GM19043 (cell line): ENCODE measurements at regions not wholly inside any gene's neighbourhood (a gene's known extent, or its start where the extent isn't known, plus 50 kb on each side); places are given as distances from the start of the nearest gene placed in this dataset.

Source experiments
- ATAC-seq: cut with Tn5 transposase; IDR thresholded peaks from one replicate; pipeline ENCODE4 v1.9.1; 2021; ENCODE audit warnings: low read depth; ENCODE audit not compliant: unreplicated experiment

DNA sequence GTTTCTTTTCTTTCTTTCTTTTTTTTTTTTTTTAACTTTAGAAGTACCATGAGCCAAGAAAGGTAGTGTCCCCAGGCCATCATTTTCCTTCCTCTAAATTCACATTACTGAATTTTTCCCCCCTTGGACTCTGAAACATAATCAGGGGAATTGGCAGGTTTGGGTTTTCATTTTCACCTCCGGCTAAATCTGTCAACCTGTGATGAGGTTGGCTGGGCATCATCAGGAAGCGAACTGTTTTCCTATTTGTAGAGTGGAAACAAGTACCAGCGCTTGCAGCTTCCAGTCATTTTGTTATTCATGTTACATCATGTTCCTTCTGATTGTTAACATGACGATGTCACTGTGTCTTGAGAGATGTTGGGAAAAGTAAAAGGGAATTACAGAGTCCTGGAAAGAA lies 641.9 kb upstream of the RBFOX1 start:
- ATAC-seq, result no peak

DNA sequence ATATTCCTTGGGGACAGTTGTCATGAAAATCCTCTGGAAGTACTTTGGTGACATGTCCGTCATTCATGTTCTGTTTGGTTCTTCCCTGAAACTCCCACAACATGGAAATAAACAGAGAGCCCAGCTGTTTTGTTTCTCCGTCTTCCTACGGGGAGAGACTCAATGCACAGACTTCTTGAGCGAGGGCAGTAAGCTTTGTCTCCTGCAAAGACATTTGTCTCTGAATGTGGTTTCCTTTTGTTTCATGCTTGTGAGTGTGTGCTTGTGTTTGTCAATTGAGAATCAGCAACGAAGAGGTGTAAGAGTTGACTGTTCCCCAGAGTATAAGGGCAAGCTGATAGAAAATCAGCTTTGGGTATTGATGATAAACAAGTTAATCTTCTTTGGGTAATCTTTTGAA lies 643.0 kb upstream of the RBFOX1 start:
- ATAC-seq, result no peak

DNA sequence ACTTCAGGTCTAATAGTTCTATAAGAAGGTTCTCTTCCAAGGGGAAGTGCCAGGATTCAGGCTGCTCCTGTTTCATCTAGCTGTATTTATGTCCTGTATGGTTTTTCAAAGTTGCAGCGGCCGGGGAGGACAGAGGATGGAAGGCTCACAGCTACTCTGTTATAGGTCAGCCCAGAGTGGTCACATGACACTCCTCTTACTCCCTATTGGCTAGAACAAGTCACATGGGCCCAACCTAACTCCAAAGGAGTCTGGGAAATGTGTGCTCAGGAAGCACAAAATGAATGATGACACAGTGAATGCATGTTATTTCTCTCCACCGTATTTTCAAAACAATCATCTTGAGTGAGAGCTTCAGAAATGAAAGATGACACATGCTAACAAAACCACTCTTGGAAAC lies 645.1 kb upstream of the RBFOX1 start:
- ATAC-seq, result no peak

DNA sequence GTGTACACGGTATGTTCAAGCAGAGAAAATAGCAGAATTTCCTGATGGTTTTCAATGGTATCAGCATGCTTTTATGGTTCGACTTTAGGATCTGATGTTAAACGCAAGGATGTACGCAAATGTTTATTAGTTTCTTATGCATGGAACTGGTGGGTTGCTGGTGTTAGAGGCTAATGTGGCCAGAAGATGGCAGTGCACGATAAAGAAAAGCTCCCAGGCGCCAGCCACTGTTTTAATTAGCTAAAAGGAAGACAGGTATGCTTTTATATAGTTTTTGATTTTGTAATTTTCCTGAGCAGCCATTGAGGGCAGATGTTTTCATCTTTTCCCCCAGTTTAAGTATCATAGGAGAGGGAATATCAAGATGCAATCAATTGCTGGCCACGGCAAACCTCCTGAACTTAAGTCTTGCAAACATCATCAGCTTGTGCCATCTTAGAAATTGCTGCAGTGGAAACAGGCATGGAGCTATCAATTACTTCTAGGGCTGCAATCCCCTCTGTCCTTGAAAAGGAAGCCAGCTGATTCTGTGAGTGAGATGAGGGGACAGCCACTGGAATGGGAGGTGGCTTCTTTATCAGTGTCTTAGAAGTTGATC lies 648.5 kb upstream of the RBFOX1 start:
- no peak for ATAC-seq

DNA sequence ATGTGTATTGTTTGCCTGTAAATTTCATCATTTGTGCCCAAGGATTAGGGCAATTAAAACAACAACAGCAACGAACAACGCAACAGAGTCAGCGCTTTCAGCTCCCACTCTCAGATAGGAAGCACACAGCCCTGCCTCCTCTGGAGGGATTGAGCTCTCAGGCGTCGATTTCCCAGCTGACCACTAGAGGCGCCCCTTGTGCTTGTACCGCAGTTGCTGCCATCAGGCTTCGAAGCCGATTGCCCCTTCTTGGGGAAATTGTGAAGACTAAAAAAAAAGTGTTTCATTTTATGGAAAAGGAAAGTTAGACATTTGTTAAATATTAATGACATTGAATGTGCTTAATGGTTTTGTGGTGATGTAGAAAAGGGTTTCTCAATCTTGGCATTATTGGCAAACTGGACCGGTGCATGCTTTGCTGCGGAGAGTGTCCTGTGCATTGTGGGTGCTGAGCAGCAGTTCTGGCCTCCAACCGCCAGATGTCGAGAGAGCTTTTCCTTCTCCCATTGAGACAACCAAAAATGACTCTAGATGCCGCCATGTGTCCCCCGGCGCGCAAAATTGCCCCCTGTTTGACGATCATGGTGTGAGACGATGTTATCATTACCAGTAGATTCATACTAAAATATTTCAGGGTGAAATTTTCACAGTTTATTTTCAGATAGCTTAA lies 650.4 kb upstream of the RBFOX1 start:
- no peak for ATAC-seq

DNA sequence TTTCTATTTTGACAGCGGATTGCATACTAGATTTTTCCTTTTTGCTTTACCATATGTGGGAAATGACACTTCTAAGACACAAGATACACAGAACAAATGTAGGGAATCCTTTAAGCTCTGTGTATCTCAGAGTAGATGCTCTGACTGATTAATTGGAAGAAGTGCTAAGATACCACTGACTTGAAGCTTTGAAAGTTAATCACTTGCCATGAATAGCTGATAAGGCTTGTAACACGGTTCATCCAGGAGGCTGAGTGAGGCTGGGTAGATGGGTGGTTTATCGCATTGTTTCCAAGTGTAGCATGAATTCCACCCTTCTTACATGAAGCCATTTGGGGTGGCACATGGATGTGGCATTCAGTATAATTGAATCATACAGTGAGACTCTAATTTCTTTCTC lies 654.1 kb upstream of the RBFOX1 start:
- ATAC-seq, result no peak

DNA sequence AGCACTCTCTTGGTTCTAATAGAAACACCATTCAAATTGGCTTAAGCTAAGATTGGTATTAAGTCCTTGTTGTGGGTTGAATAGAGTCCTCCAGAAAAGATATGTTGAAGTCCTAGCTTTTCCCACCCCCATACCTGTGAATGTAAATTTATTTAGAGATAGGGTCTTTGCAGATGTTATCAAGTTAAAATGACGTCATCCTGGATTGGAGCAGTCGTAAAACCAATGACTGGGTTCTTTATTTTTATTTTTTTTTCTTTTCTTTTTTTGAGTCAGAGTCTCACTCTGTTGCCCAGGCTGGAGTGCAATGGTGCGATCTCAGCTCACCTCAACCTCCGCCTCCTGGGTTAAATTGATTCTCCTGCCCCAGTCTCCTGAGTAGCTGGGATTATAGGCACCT lies 658.6 kb upstream of the RBFOX1 start:
- ATAC-seq, result no peak

DNA sequence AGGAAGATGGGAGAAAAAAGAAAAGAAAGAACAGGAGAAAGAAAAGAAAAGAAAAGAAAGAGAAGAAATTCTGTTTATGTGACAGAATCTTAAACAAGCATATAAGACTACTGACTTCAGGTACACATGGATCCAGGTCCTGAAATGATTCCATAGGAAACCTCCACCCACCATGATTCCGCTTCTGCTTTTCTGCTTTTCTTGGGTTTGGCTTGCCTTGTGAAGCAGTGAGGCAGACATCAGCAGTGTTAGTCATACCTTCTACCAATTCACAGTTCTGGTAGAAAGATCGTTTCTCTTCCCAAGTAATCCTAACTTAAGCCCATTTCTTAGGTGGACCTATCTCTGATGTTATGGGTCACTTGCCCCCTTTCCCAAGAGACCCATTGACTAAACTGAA lies 660.1 kb upstream of the RBFOX1 start:
- no peak for ATAC-seq

DNA sequence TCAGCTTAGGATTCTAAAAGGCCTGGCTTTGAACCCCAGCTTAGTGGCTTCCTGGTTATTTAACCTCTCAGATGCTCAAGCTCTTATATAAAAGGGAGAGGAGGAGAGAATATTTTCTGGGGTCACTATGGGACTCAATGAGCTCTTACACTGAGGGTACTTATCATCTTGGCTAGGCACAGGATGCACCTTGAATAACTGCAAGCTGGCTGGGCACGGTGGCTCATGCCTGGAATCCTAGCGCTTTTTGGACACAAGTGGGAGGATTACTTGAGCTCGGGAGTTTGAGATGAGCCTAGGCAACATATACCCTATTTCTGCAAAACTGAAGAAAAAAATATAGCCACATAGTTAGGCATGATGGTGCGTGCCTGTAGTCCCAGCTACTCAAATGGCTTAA lies 665.3 kb upstream of the RBFOX1 start:
- no peak for ATAC-seq

DNA sequence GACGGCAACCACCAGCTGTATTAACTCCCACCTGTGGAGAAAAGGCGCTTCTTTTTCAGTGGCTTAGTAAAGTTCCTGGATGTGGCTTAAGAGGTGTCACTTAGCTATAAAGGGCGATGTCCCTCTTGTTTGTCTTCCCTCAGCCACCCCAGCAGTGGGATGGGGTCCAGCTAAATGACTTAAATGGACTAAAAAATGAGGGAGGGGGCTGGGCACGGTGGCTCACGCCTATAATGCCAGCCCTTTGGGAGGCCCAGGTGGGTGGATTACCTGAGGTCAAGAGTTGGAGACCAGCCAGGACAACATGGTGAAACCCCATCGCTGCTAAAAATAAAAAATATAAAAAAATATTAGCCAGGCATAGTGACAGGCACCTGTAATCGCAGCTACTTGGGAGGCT lies 667.5 kb upstream of the RBFOX1 start:
- ATAC-seq, result no peak

DNA sequence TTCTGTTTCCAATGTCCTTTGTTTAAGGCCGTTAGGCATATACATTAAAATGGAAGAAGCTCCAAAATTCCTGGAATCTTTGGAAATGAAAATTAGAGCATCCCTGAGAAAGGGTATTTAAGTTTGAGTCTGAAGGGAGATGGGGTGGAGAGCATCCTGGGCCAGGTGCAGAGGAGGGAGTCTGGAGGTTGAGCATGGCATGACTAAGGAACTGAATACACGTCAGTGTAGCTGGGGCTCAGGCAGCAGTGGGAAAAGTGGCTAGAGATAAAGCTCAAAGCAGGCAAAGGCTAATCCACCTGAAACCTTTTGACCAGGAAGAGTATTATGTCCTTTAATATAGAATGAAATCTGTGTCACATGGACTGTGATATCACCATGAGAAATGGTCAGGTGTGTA lies 669.0 kb upstream of the RBFOX1 start:
- no peak for ATAC-seq

DNA sequence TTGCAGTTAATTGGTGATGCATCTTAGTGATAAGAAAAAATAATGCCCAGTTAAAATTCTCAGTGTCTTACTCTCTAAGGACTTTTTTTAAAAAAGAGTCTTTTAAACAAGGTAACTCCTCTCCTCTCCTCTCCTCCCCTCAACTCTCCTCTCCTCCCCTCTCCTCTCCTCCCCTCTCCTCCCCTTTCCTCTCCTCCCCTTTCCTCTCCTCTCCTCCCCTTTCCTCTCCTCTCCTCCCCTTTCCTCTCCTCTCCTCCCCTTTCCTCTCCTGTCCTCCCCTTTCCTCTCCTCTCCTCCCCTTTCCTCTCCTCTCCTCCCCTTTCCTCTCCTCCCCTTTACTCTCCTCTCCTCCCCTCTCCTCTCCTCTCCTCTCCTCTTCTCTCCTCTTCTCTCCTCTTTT lies 675.9 kb upstream of the RBFOX1 start:
- ATAC-seq, result no peak

DNA sequence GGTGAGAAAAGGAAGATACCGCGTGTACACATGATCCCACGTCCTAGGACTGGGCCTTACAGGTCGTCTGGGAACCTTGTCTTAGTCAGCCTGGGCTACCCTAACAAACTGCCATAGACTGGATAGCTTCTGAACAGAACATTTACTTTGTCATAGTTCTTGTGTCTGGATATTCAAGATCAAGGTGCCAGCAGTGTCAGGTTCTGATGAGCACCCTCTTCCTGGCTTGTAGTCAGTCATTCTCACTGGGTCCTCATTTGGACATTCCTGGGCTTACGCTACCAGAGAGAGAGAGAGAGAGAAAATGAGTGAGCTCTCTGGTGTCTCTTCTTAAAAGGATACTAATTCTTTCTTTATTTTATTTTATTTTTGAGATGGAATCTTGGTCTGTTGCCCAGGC lies 685.8 kb upstream of the RBFOX1 start:
- no peak for ATAC-seq

DNA sequence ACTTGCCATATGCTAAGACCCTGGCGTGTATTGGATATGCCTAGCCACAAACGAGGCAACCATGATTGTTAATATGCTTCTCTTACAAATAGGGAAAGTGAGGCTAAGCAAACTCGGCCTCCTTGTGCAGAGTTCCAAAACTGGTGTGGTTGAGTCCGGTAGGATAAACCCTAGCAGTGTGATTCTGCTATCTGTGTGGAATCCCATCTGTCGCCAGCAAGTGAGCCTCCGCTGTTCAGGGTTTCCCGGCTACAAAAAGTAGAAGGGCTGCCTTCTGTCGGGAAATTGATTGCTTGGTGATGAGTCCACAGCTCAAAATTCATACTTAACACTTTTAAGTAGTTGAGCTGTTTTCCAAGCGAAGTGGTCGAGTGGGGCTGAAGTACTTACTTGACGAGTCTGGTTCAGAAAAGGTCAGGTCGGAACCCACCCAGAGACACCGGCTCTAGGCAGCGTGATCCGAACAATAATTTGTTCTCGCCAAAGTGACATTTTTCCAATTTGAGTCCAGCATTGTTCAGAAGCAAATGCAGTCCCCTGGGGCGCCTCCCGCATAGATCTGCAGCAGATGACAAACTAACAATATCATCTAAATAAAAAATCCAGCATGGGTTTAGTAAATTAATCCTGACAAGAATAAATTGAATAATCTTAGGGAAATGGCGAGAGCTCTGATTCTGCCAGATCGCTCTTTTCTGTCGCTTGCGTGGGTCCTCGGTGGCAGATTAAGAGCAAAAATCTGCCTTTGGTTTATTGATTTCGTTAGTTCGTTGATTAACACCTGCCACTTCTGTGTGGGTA lies 686.7 kb upstream of the RBFOX1 start:
- no peak for ATAC-seq

DNA sequence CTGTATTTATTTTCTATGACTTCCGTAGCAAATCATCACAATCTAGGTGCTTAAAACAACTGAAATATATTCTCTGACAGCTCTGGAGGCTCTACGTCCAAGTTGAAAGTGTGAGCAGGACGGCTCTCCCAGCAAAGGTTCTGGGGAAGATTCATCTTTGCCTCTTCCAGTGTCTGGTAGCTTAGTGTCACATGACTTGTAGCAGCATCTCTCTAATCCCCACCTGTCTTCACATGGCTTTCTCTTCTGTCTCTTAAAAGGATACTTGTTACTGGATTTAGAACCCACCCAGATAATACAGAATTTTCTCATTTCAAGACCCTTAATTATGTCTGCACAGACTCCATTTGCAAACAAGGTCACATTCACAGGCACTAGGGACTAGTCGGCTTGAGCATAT lies 687.7 kb upstream of the RBFOX1 start:
- ATAC-seq, result no peak

DNA sequence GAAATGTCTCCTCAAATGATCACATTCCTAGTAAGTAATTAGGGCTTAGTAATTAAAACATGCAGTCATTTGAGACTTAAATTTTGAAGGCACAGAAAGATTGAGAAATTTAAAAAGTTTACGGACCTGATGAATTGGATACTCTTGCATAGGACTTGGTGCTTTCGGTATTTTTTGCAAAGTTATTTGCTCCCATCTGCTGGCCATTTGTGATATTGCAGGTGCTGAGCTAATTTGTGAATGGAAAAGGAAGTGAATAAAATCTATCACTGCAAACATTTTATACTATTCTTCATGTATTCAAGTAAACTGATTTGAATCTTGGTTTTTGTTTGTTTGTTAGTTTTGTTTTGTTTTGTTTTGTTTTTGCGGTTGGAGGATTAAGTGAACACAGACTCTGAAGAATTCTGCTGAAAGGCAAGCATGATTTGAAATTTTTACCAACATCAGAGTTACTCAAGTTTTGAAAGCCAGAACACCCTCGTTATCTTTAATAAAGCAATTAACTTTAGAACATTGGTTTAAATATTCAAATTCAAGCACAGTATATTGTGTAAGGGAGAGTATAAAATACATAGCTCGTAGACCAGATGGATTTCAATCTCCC lies 689.5 kb upstream of the RBFOX1 start:
- no peak for ATAC-seq

DNA sequence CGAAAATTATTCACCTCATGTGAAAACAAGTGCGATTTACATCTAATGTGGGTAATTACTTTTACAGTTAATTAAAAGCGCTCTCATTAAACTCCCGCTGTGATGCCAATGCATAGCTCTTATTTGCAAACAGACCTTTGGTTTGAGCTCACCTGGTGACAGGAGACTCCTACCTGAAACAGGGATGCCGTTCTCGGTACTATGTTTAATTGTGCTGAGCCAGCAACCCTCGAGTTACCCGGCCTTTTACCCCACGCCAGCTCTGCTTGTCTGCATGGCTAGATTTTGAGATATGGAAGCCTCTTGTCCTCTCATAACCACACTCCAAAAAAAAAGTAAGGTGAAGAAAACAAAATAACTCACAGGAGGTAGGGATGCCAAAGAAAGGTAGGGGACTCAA lies 690.4 kb upstream of the RBFOX1 start:
- ATAC-seq, result no peak

DNA sequence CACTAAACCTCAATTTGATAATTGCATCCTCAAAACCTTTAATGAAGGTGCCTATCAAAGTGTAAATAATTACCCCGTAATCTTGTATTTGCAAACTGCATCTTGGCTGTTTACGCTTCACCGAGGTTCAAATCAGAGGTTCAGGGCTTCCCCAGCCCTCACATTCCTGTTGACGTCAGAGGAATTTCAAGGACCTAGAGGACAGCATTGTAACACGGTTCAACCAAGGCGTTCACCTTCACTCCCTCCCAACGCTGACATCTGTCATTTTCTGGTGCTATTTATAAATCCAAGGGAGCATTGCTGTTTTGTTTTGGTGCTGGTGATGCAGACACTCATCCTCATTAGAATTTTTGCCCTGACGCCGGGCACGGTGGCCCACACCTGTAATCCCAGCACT lies 691.6 kb upstream of the RBFOX1 start:
- no peak for ATAC-seq

DNA sequence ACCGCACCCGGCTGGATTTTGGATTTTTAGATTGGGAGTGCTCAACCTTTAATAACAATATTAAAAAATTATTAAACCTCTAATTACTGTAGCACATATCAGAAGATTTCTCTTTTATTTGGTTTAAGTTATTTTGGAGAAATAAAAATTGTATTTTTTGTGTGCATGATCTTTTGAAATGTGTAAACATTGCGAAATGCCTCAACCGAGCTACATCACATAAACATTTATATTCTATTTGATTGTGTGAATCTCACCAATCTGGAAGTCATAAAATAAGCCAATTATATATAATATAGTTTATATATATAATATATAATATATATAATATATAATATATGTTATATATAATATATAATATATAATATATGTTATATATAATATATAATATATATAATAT lies 696.2 kb upstream of the RBFOX1 start:
- no peak for ATAC-seq

DNA sequence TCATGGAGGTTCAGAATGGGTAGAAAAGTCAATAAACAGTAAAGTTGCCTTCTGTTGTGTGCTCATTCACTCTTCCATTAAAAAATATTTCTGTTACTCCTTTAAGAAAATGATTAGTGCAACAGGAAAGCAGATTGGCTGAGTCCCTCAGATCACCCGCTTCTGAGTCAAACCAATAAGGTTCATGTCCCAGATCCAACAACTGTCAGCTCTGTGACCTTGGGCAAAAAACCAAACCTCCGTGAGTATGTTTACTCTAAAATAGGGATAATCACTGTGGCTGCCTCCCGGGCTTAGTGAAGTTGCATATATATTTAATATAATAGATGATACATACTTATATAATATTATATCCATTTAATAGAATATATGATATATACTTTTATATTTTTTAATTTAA lies 698.5 kb upstream of the RBFOX1 start:
- ATAC-seq, result no peak

DNA sequence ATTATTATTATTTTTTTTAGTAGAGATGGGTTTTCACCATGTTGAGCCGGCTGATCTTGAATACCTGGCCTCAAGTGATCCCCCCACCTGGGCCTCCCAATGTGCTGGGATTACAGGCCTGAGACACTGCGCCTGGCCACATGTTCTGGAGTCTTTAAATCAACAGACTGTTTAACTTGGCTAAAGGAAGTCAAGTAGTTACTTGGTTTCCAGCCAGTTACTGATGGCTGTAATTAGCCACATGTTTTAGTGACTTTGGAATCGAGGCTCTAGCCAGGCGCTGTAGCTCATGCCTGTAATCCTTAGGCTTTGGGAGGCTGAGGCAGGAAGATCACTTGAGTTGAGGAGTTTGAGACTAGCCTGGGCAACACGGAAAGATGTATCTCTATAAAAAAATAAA lies 699.2 kb upstream of the RBFOX1 start:
- no peak for ATAC-seq

DNA sequence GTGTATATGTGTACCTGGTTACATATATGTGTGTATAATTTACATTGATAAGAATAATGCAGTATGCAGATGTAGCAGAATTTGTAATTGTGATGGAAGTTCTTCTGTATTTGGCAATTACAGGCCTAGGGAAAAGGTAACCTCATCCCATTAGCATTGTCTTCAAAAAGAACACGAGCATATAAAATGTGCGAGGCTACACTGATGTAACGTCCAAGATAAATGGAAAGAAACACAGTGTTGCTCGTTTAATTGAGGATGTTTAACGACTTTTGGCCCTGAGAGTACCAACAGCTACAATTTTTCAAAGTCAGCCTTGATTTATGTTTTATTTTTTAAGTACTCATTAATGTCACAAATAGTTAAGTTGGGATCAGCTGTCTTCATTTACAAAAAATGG lies 703.5 kb upstream of the RBFOX1 start:
- ATAC-seq, result no peak
